ENCODE measurements at regions not wholly inside any gene's neighbourhood (a gene's known extent, or its start where the extent isn't known, plus 50 kb on each side); places are given as distances from the start of the nearest gene placed in this dataset.

DNA sequence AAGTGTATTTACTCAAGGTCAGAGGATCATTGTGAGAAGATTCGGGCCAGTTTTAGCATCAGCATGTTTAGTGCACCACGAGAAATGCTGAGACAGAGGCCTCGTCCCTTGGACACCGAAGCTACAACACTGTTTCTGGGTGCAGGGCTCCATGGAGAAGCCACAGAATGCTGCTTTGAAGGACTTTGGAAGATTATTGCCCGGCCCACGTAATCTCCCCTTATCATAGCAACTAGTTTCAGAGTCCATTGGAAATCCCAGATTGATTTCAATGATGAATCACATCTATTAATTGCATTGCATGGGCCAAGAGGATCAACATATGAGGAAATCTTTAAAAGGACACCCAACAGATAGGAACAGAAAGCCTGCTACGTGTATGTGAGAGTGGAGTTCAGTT, 156.0 kb downstream of the MAF start (continued):
- TF ChIP-seq BORCS8-MEF2B (CRISPR knock-in tag; IDR thresholded peaks at IDR 0.05), result no peak

DNA sequence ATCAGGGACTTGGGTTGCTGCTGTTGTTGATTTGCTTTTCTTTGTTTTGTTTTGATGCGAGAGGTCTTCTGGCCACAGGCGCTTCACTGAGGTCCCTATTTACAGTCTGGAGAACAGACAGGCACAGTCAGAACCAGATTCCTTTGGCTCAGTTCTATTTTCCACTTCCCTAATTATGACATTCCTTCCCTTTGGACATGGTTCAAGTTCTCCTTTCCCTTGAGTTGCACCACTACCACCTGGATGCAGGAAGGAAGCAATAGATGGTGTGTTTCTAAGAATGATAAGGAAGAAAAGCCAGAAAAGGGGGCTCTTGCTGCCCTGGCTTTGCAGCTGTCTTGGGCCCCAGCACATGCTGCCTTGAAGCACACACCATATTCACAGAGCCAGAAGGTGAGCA, 160.6 kb downstream of the MAF start:
- Histone ChIP-seq H3K9ac (ENCODE audit: insufficient read depth, low read depth, low read length) (no peak overlapping the region), H4K20me1 (ENCODE audit: insufficient read depth, low read length) (no peaks in the 10 kb centered on the region), H3K27me3 (ENCODE audit: control insufficient read depth in 1 of 2, insufficient read depth in 2 of 2, low read length in 2 of 2) (peaks cover 2 to 8% of the 10 kb centered on the region in 2 experiments; a peak in 1 of 5 replicates), H3K4me1 (ENCODE audit: insufficient read depth, low read length) (no peaks in the 10 kb centered on the region), H3K79me2 (ENCODE audit: insufficient read depth, low read length) (no peaks in the 10 kb centered on the region), H3K4me3 (replicated peaks in 1 of 3; ENCODE audit: insufficient read depth in 1 of 3, low read depth in 2 of 3, low read length in 3 of 3) (no peak overlapping the region), H3K27ac (ENCODE audit: extremely low read length, insufficient read depth, low read length) (no peak overlapping the region), H2AFZ (ENCODE audit: low read length) (no peak overlapping the region), H3K9me3 (ENCODE audit: low read length) (no peaks in the 10 kb centered on the region), H3K4me2 (ENCODE audit: low read depth, low read length) (no peak overlapping the region), H3K36me3 (replicated peaks in 1 of 2; ENCODE audit: control insufficient read depth in 1 of 2, insufficient read depth in 2 of 2, low read length in 2 of 2) (no peaks in the 10 kb centered on the region)
- BruUV-seq (replicated peaks), result no TSS peak
- DNase-seq (ENCODE audit: low spot score), result no peak
- 91% methylated on average over 2 of the region's 2 CpGs for WGBS (ENCODE audit: low lambda C conversion rate)
- FAIRE-seq, result no peak
- intact Hi-C loops (cut with micrococcal nuclease; ENCODE audit: unreplicated experiment), result no loop called here
- ChIA-PET CTCF (ENCODE audit: low intra/inter-chr PET ratio, low total read pairs) (no interaction called here), POLR2A (no interaction called here)
- no peak for ATAC-seq
- in situ Hi-C loops (cut with HindIII; ENCODE audit: extremely low pct_ligation_motif_present, low pct_unique_long_range_greater_than_20kb), result no loop called here
- TF ChIP-seq ZNF441 (CRISPR knock-in tag; IDR thresholded peaks at IDR 0.05; ENCODE audit: borderline replicate concordance) (no peak), GTF3A (CRISPR knock-in tag; conservative IDR thresholded peaks at IDR 0.05) (no peak)
- TF ChIP-seq, protein P1, sequence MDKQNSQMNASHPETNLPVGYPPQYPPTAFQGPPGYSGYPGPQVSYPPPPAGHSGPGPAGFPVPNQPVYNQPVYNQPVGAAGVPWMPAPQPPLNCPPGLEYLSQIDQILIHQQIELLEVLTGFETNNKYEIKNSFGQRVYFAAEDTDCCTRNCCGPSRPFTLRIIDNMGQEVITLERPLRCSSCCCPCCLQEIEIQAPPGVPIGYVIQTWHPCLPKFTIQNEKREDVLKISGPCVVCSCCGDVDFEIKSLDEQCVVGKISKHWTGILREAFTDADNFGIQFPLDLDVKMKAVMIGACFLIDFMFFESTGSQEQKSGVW (CRISPR knock-in tag; IDR thresholded peaks at IDR 0.05; ENCODE audit: borderline replicate concordance), result no peak

DNA sequence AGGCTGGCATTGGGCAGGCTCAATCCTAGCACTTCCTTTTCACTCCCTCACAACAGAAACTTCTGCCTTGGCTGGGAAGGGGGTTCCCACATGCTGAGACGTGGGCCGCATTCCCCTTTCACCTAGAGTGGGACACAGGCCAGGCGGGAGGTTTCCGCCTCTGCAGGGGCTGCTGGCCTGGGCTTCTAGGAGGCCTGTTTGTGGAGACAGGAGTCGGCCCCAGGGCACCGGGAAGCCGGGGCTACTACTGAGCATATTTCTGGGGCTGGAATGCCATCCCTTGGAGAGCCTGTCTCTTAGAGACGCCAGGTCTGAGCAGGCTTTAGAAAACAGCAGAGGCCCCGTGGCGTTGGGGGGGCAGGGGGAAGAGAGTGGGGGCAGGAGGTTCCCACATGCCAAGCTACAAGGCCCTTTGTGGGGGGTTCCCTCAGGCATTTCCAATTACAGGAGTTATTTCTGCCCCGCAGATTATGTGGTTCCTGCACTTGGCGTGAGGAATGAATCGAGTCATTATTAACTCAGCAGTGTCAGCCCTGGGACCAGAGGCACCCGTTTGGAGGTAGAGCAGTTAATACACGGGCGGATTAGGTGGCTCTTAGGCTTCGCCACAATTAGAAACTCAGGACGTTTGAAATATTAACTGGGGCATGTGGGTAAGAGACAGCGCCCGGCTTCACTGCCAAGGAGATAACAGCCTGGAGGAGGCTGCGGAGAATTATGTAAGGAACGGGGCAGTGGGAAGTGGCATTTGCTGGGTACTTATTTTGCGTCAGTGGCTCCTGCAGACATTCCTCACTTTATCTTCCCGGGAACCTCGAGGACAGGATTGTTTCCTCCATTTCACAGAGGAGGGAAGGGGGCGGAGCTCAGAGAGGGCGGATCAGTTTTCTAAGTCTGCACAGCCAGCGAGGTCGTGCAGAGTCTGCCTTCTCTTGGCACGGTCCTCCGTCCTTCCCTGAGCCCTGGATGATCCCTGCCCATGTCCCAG, 162.5 kb downstream of the MAF start:
- WGBS (ENCODE audit: low lambda C conversion rate), result 49% methylated on average over 24 of the region's 31 CpGs
- no peak overlapping the region for H3K27ac ChIP-seq (ENCODE audit: extremely low read length, insufficient read depth, low read length)
- H3K9me3 ChIP-seq (ENCODE audit: low read length), result no peaks in the 10 kb centered on the region
- FAIRE-seq, result no peak
- no peak overlapping the region for H2AFZ ChIP-seq (ENCODE audit: low read length)
- ChIA-PET POLR2A (no interaction called here), CTCF (ENCODE audit: low intra/inter-chr PET ratio, low total read pairs) (no interaction called here)
- no peak overlapping the region for H3K4me2 ChIP-seq (ENCODE audit: low read depth, low read length)
- H4K20me1 ChIP-seq (ENCODE audit: insufficient read depth, low read length), result no peaks in the 10 kb centered on the region
- TF ChIP-seq, protein P2, sequence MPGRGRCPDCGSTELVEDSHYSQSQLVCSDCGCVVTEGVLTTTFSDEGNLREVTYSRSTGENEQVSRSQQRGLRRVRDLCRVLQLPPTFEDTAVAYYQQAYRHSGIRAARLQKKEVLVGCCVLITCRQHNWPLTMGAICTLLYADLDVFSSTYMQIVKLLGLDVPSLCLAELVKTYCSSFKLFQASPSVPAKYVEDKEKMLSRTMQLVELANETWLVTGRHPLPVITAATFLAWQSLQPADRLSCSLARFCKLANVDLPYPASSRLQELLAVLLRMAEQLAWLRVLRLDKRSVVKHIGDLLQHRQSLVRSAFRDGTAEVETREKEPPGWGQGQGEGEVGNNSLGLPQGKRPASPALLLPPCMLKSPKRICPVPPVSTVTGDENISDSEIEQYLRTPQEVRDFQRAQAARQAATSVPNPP (CRISPR knock-in tag; IDR thresholded peaks at IDR 0.05), result no peak
- TF ChIP-seq SMC3 (IDR thresholded peaks at IDR 0.05; ENCODE audit: low read length) (no peak), NKX3-1 (CRISPR knock-in tag; IDR thresholded peaks at IDR 0.05) (no peak), POLR2AphosphoS2 (IDR thresholded peaks at IDR 0.05; ENCODE audit: low read depth, low read length) (no peak), ELF3 (CRISPR knock-in tag; IDR thresholded peaks at IDR 0.05) (no peak), FOXJ3 (CRISPR knock-in tag; IDR thresholded peaks at IDR 0.05; ENCODE audit: borderline replicate concordance) (no peak), PHF21A (CRISPR knock-in tag; IDR thresholded peaks at IDR 0.05) (no peak), ZNF207 (IDR thresholded peaks at IDR 0.05; ENCODE audit: borderline replicate concordance) (no peak), TP53 (CRISPR knock-in tag; conservative IDR thresholded peaks at IDR 0.05) (no peak)
- no peaks in the 10 kb centered on the region for H3K36me3 ChIP-seq (replicated peaks in 1 of 2; ENCODE audit: control insufficient read depth in 1 of 2, insufficient read depth in 2 of 2, low read length in 2 of 2)
- no peak for DNase-seq (ENCODE audit: low spot score)
- H3K27me3 ChIP-seq (ENCODE audit: control insufficient read depth in 1 of 2, insufficient read depth in 2 of 2, low read length in 2 of 2), result peaks cover 2 to 8% of the 10 kb centered on the region in 2 experiments; a peak in 1 of 5 replicates
- no TSS peak for BruUV-seq (replicated peaks)
- no peak overlapping the region for H3K4me3 ChIP-seq (replicated peaks in 1 of 3; ENCODE audit: insufficient read depth in 1 of 3, low read depth in 2 of 3, low read length in 3 of 3)
- H3K79me2 ChIP-seq (ENCODE audit: insufficient read depth, low read length), result no peaks in the 10 kb centered on the region
- no peak for ATAC-seq
- intact Hi-C loops (cut with micrococcal nuclease; ENCODE audit: unreplicated experiment), result no loop called here
- H3K4me1 ChIP-seq (ENCODE audit: insufficient read depth, low read length), result no peaks in the 10 kb centered on the region
- in situ Hi-C loops (cut with HindIII; ENCODE audit: extremely low pct_ligation_motif_present, low pct_unique_long_range_greater_than_20kb), result no loop called here
- no peak overlapping the region for H3K9ac ChIP-seq (ENCODE audit: insufficient read depth, low read depth, low read length)
